Medulla oblongata (tissue), 1 donor: ENCODE measurements at regions not wholly inside any gene's neighbourhood (a gene's known extent, or its start where the extent isn't known, plus 50 kb on each side); places are given as distances from the start of the nearest gene placed in this dataset.
"Not testable (repeated sequence)": the region's sequence is repeated elsewhere in the genome, so short reads cannot be mapped to it uniquely, and the experiment has no call there.

Experiments
- DNase-seq: peaks from one replicate; pipeline ENCODE4 v3.0.0-alpha.2; 2015; ENCODE audit errors: extremely low spot score

GRCh38 chr9:39463696-39464095 lies 108.2 kb downstream of the SPATA31A1 start:
- DNase-seq: not testable (repeated sequence)

DNA sequence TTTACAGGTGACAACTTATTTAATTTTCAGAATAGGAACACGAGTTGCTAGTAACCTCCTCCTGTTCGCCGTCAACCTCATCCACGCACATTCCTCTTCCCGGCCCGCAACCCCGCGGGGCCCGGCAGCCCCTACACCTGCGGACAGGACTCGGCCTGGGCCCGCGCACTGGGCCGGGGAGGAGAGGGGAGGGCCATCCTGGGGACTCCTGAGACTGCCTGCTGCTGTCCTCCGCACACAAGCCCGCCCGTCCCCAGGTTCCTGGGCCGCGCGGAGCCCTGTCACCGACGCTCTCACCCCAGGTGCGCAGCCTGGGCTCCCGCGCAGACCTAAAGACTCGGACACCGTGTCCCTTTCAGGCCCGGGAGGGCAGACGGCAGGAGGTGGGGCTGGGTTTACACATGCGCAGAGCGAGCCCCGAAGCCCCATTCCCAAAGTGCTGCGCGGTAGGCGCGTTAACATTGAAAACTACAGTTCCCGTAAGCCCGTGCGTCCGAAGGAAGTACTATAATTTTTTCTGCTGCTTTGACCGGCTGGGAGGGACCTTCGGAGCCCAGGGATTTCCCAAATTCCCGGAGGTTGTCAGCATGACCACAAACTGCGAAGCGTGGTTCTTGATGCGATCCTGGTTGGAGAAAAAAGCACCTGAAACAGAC lies 108.8 kb downstream of the SPATA31A1 start:
- peak; percentile 82 for DNase-seq

DNA sequence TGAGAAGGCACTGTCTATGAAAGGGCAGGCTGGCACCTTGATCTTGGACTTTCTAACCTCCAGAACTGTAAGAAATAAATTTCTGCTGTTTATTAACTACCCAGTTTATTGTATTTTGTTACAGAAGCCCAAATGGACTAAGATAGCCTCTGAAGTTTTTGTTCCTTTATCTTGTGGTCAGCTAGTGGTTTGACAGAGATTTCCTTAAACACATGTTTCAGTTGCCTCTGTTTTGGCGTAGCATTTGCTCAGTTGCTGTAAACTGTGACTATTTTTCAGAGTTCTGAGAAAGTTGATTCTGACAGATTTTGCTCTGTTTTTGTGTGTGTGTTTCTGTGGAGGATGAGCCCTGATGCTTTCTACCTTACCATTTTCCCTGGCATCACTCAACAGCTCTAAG lies 119.0 kb downstream of the SPATA31A1 start:
- DNase-seq: not testable (repeated sequence)

GRCh38 chr9:39483073-39483472 lies 127.6 kb downstream of the SPATA31A1 start:
- not testable (repeated sequence) for DNase-seq

- DNase-seq: not testable (repeated sequence)
Measured at GRCh38 chr9:39483880-39484279, 128.4 kb downstream of the SPATA31A1 start.

DNA sequence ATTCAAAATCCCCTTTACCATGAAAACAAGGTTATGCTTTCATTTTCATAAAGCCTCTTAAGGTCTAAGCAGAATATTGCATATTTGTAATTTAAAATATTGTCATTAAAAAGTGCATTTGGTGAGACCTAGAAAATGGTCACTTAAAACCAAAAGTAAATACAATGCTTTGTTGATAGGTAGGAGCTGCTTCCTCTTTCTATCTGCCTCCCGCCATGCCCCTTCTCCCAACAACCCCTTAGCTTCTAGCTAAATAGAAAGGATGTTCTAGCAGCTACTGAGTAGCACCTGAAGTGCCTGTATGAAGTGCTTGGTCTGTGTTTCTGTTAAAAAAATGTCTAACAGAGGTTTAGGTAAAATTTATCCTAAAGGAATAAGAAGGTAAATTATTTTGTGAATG lies 128.8 kb downstream of the SPATA31A1 start:
- not testable (repeated sequence) for DNase-seq

DNA sequence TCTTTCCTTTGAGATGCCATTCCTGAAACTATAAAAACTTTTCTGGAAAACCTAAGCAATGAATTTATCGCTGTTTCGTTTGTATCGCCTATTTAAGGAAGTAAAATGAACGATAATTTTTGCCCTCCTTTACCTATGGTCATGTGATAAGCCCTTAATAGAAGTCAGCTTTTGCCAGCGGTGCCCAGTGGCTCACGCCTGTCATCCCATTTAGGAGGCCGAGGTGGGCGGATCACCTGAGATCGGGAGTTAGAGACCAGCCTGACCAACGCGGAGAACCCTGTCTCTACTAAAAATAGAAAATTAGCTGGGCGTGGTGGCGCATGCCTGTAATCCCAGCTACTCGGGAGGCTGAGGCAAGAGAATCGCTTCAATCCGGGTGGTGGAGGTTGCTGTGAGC lies 132.0 kb downstream of the SPATA31A1 start:
- DNase-seq: not testable (repeated sequence)

DNA sequence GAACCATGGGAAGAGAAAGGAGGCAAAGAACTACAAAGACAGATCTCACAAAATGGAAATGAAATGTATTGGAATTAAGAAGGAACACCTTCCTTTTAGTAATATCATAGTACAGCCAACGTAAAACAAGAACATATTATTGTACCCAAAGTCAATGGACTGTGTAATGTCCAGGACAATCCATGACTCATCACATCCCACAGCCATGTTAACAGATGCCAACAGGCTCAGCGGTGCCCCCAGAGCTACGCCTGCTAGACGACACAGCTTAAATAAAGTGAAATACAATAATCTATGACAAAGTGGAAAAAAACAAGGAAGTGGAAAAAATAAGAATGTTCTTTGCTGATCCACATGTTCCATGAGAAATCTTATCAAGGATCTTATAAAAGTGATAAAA lies 140.8 kb downstream of the SPATA31A1 start:
- DNase-seq: not testable (repeated sequence)

- not testable (repeated sequence) for DNase-seq
Measured at GRCh38 chr9:39503178-39503577, 147.7 kb downstream of the SPATA31A1 start.

DNA sequence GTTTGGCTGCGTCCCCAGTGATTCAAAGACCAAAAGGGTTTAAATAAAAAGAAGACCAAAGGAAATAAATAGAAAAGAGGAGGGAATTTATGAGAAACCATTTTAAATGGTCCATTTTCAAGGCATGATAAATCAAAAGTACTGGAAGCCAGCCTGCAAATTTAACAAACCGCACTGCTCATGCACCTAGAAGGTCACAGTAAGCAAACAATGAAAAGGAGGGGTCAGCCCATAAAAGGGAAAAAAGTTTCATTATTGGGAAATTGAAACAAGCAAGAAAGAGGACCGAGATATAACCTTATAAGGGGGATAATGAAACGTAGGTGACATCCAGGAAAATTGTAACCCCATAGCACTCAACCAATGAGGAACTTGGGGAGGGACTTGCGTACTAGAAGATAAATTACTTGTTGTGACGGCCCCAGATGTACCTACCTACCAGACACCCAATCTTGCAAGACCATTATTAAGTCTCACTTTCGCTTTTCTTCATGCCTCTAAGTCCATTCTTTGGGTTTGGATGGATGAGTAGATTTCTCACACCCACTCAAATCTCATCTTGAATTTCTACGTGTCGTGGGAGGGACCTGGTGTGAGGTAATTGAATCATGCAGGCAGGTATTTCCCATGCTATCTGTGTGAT lies 172.0 kb downstream of the SPATA31A1 start:
- not testable (repeated sequence) for DNase-seq

DNA sequence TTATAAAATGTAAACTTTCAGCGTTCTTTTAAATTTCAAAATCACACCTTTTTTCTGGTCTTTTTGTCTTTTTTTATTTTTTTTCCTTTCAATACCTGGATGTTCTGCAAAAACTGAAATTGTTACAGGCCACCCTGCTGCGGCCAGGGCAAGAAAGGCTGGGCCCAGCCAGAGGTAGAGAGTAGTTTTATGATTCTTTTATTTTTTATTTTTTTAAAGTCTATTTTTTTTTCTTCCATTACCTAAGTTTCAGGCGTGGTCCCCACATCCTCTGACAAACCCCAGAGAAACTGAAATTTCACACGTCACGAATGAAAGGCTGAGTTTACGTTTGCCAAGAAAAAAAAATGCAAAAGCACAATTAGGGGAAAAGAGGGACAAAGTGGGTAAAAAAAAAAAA lies 177.1 kb downstream of the SPATA31A1 start:
- DNase-seq: not testable (repeated sequence)

DNA sequence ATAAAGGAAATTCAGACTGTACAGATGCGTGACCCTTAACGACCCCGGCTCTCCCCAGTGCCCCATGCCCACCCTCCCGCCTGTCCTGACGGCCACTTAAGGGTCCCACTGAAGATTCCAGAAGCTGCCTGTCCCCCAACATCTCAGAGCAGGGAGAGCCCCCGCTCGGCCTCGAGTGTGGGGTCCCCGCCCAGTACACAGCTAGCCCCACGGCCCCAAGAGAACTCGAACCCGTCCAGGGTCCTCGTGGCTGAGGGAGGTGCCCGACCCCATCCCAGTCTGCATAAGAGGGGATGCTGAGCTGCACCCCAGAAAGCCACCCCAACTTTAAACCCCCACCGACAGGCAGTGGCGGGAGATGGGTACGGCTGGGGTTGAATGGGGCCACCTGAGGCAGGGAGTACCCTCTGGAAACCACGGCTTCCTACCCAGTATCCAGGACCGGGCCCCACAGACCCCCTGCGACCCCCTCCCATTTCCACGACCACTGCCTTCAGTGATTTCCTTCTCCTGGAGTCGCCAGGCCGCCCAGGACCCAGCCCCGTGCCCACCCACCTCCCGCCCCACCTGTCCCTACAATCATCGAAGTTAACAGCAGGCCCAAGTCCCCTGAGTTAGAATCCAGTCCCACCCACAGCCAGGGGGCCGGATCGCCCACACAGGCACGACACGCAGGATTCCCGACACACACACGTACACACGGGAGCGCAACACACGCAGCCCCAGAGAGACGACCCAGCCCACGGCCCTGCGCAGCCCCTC lies 177.7 kb downstream of the SPATA31A1 start:
- DNase-seq: not testable (repeated sequence)

DNA sequence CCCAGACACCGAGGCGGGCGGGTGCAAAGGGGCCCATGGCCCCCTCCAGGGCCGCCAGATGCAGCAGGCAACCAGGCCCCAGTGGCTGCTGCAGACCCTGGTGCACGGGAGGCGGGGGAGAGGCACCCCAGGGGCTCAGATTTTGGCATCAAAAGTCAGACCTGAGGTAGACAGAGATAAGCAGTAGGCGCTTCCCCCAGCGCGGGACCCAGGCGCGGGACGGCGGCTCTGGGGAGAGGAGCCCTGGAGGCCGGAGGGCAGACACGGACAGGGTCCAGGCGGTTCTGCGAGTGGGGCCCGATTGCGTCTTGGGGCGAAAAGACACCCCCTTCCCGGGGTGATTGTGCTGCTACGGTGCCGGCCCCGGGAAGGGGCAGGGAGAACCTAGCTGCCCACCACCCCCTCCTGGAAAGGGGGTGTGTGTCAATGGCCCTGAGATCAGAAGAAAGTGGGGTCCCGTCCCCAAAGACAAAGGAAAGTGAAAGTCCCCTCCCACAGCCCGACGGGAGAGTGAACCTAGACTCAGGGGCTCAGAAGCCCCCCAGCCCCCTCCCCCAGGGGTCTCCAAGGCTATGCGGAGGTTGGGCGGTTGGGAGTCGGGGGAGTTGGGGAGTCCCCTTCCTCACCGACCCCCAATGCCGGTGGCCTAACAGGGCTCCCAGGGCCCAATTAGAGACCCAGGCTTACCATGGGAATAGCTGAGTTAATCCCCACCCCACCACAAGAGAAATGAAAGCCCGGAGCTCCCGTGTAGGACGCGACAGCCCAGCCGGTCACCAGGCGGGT lies 178.5 kb downstream of the SPATA31A1 start:
- not testable (repeated sequence) for DNase-seq

GRCh38 chr9:39534897-39535296 lies 179.4 kb downstream of the SPATA31A1 start:
- not testable (repeated sequence) for DNase-seq

- DNase-seq: not testable (repeated sequence)
Measured at GRCh38 chr9:39542157-39542556, 186.7 kb downstream of the SPATA31A1 start.

GRCh38 chr9:39545079-39545478 lies 189.6 kb downstream of the SPATA31A1 start:
- not testable (repeated sequence) for DNase-seq

GRCh38 chr9:39550573-39550972 lies 195.1 kb downstream of the SPATA31A1 start:
- DNase-seq: not testable (repeated sequence)

DNA sequence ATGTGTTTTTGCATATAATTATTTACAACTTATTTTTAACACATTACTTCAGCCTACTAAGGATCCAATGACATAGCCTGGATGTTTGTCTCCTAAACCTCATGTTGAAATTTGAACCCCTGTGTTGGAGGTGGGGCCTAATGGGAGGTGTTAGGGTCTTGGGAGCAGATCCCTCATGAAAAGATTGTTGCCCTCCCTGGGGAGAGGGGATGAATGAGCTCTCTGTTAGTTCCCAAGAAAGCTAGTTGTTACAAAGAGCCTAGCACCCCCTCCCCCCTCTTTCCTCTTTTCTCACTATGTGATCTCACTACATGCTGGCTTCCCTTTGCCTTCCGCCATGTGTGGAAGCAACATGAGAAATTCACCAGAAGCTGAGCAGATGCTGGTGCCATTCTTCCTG lies 196.1 kb downstream of the SPATA31A1 start:
- not testable (repeated sequence) for DNase-seq

GRCh38 chr9:39552242-39552881 lies 196.9 kb downstream of the SPATA31A1 start:
- DNase-seq: not testable (repeated sequence)

DNA sequence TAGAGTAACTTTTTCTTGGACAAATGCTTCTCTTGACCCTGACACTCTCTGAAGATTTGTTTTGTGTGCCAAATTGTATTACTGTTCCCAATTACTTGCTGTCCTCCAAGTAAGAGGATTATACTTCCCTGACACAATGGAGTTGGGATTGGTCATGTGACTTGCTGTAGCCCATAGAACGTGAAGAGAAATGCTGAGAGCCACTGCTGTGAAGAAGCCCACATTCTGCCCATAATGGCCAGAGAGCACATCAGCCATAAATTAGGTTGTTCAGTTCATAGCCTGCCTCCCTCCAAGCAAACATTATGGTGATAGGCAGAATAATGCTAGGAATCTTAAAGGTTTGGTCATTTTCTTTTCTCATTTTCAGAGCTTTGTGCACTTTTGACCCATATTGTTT lies 198.9 kb downstream of the SPATA31A1 start:
- not testable (repeated sequence) for DNase-seq

GRCh38 chr9:39559384-39559783 lies 203.9 kb downstream of the SPATA31A1 start:
- DNase-seq: not testable (repeated sequence)
